ENCODE measurements at regions not wholly inside any gene's neighbourhood (a gene's known extent, or its start where the extent isn't known, plus 50 kb on each side); places are given as distances from the start of the nearest gene placed in this dataset.

DNA sequence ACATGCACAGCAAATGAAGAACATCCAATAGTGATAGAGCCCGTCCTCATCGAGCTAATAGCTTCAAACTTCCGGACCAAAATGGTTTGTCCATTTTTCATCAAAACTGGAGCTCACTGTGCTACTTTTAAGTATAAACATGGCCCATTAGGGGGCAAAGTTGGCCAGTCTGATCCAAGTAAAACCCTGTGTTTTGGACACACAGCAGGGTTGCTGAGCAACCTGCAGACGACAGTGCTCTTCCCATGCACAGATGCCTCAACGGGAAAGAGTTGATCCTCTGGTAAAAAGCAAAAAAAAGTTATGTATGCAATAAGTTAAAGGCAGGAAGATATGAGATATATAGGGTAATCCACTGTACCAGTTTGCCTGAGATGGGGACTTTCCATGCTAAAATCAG lies 244.0 kb upstream of the THBS1 start:
- TF ChIP-seq EZH2 (IDR thresholded peaks at IDR 0.05; ENCODE audit: borderline replicate concordance, low read depth, low read length, severe bottlenecking), result no peak
- TF ChIP-seq, protein P1, sequence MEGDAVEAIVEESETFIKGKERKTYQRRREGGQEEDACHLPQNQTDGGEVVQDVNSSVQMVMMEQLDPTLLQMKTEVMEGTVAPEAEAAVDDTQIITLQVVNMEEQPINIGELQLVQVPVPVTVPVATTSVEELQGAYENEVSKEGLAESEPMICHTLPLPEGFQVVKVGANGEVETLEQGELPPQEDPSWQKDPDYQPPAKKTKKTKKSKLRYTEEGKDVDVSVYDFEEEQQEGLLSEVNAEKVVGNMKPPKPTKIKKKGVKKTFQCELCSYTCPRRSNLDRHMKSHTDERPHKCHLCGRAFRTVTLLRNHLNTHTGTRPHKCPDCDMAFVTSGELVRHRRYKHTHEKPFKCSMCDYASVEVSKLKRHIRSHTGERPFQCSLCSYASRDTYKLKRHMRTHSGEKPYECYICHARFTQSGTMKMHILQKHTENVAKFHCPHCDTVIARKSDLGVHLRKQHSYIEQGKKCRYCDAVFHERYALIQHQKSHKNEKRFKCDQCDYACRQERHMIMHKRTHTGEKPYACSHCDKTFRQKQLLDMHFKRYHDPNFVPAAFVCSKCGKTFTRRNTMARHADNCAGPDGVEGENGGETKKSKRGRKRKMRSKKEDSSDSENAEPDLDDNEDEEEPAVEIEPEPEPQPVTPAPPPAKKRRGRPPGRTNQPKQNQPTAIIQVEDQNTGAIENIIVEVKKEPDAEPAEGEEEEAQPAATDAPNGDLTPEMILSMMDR (IDR thresholded peaks at IDR 0.05; ENCODE audit: extremely low read depth in 1 of 2, insufficient read depth in 1 of 2, low read depth in 1 of 2, low read length in 2 of 2), result no peak
- no peak for TF ChIP-seq POLR2A (IDR thresholded peaks at IDR 0.05; ENCODE audit: low read depth, low read length)
- TF ChIP-seq, protein P2, sequence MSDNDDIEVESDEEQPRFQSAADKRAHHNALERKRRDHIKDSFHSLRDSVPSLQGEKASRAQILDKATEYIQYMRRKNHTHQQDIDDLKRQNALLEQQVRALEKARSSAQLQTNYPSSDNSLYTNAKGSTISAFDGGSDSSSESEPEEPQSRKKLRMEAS (IDR thresholded peaks at IDR 0.05; ENCODE audit: insufficient read depth, insufficient read length), result no peak
- no peak for TF ChIP-seq JUN (IDR thresholded peaks at IDR 0.05; ENCODE audit: borderline replicate concordance, insufficient read depth, insufficient read length, low read depth)

All from endothelial cell of umbilical vein (primary cell).